RWPE2 (cell line): ENCODE measurements at regions not wholly inside any gene's neighbourhood (a gene's known extent, or its start where the extent isn't known, plus 50 kb on each side); places are given as distances from the start of the nearest gene placed in this dataset.

Source experiments
- ATAC-seq: fragments of 200-7000 bp; cut with Tn5 transposase; 3 replicates; pipeline ENCODE4 v1.9.1; 2021; ENCODE audit warnings: low read depth
- DNase-seq: peaks from one replicate; pipeline ENCODE4 v3.0.0-alpha.2; 2020; ENCODE audit warnings: low spot score
- H3K27ac ChIP-seq: fragments of 450-650 bp; 2 replicates; pipeline ENCODE4 v1.5.1; 2017; ENCODE audit warnings: mild to moderate bottlenecking; ENCODE audit not compliant: poor library complexity, severe bottlenecking
- H3K27me3 ChIP-seq: fragments of 250-450 bp; sonication (Bioruptor Pico); 2 replicates; pipeline ENCODE4 v1.5.1; 2021; ENCODE audit warnings: mild to moderate bottlenecking, moderate library complexity; ENCODE audit not compliant: insufficient read depth, poor library complexity, severe bottlenecking
- H3K36me3 ChIP-seq: fragments of 250-450 bp; sonication (Bioruptor Pico); 2 replicates; pipeline ENCODE4 v1.5.1; 2020; ENCODE audit warnings: low read depth, mild to moderate bottlenecking, moderate library complexity
- H3K4me1 ChIP-seq: fragments of 250-450 bp; sonication (Bioruptor Pico); 2 replicates; pipeline ENCODE4 v1.5.1; 2021; ENCODE audit warnings: mild to moderate bottlenecking, moderate library complexity; ENCODE audit not compliant: insufficient read depth, poor library complexity, severe bottlenecking
- H3K4me3 ChIP-seq: fragments of 250-450 bp; sonication (Bioruptor Pico); 2 replicates; pipeline ENCODE4 v1.5.1; 2021; ENCODE audit warnings: mild to moderate bottlenecking, moderate library complexity; ENCODE audit not compliant: severe bottlenecking
- H3K9me3 ChIP-seq: fragments of 250-450 bp; sonication (Bioruptor Pico); 2 replicates; pipeline ENCODE4 v1.5.1; 2021; ENCODE audit warnings: mild to moderate bottlenecking, moderate library complexity; ENCODE audit not compliant: severe bottlenecking
- CTCF ChIP-seq: fragments of 450-650 bp; IDR thresholded peaks from one replicate; pipeline ENCODE4 v1.5.1; 2017; ENCODE audit warnings: mild to moderate bottlenecking, moderate library complexity; ENCODE audit not compliant: poor library complexity, severe bottlenecking

- no peak for DNase-seq
- no peaks in the 10 kb centered on the region for H3K27me3 ChIP-seq
- H3K4me1 ChIP-seq, result no peaks in the 10 kb centered on the region
- H3K9me3 ChIP-seq, result no peaks in the 10 kb centered on the region
- no peak for TF ChIP-seq CTCF
- no peaks in the 10 kb centered on the region for H3K36me3 ChIP-seq
- H3K4me3 ChIP-seq, result no peak overlapping the region
- no peak for ATAC-seq
- no peak overlapping the region for H3K27ac ChIP-seq
Observed at GRCh38 chr6:122042960-122043735, 356.3 kb upstream of the HSF2 start.

- no peak for DNase-seq
Observed at GRCh38 chr6:122048570-122048969, 350.9 kb upstream of the HSF2 start.

GRCh38 chr6:122049341-122049740 is 350.1 kb upstream of the HSF2 start:
- DNase-seq, result no peak
- no peak for TF ChIP-seq CTCF
- Histone ChIP-seq H3K27me3 (no peaks in the 10 kb centered on the region), H3K27ac (no peak overlapping the region), H3K9me3 (no peaks in the 10 kb centered on the region), H3K36me3 (no peaks in the 10 kb centered on the region), H3K4me3 (no peak overlapping the region), H3K4me1 (peaks cover 5% of the 10 kb centered on the region)
- peak; percentile 67; the same call in 2 of the 3 replicates for ATAC-seq

More at GRCh38 chr6:122048570-122048969, 350.9 kb upstream of the HSF2 start:
- H3K36me3 ChIP-seq, result no peaks in the 10 kb centered on the region
- no peak overlapping the region for H3K27ac ChIP-seq
- H3K4me3 ChIP-seq, result no peak overlapping the region
- H3K9me3 ChIP-seq, result no peaks in the 10 kb centered on the region
- TF ChIP-seq CTCF, result no peak
- H3K27me3 ChIP-seq, result no peaks in the 10 kb centered on the region
- ATAC-seq, result no peak
- peaks cover 5% of the 10 kb centered on the region for H3K4me1 ChIP-seq

GRCh38 chr6:122050242-122050755 is 349.2 kb upstream of the HSF2 start:
- Histone ChIP-seq H3K27ac (no peak overlapping the region), H3K4me1 (peaks cover 5% of the 10 kb centered on the region), H3K4me3 (no peak overlapping the region), H3K9me3 (no peaks in the 10 kb centered on the region), H3K27me3 (no peaks in the 10 kb centered on the region), H3K36me3 (no peaks in the 10 kb centered on the region)
- TF ChIP-seq CTCF, result no peak
- ATAC-seq, result no peak
- no peak for DNase-seq

- Histone ChIP-seq H3K27me3 (no peaks in the 10 kb centered on the region), H3K4me3 (no peak overlapping the region), H3K36me3 (no peaks in the 10 kb centered on the region), H3K9me3 (no peaks in the 10 kb centered on the region), H3K4me1 (peaks cover 5% of the 10 kb centered on the region), H3K27ac (no peak overlapping the region)
- TF ChIP-seq CTCF, result no peak
- ATAC-seq, result no peak
- no peak for DNase-seq
Observed at GRCh38 chr6:122052346-122052900, 347.0 kb upstream of the HSF2 start.
